K562 (cell line): ENCODE measurements at regions not wholly inside any gene's neighbourhood (a gene's known extent, or its start where the extent isn't known, plus 50 kb on each side); places are given as distances from the start of the nearest gene placed in this dataset.

Experiments used
- ATAC-seq: fragments of 200-7000 bp; cut with Tn5 transposase; 3 replicates; pipeline ENCODE4 v1.9.1; 2020; ENCODE audit warnings: moderate library complexity
- BruUV-seq: library from RNA; stranded (reverse); fragments of 400-500 nt; replicated peaks from 2 replicates; lab custom pipeline; 2021; lab: Mats Ljungman, UMichigan
- CTCF ChIA-PET: fragments of 300-600 bp; formaldehyde crosslinking; extraction: SDS; loops from one replicate; lab custom pipeline; 2021; ENCODE audit warnings: low intra/inter-chr PET ratio; lab: Yijun Ruan, JAX
- POLR2A ChIA-PET: fragments of 300-600, 350-650 bp; sonication (Branson Sonifier 250); formaldehyde crosslinking; extraction: SDS; loops from one replicate; lab custom pipeline; 2021; ENCODE audit warnings: antibody characterized with exemption, inconsistent platforms; lab: Yijun Ruan, JAX
- DNase-seq, 4 experiments: peaks; one replicate each; pipeline versions ENCODE4 v3.0.0 to v3.0.0-alpha.2; 2011 to 2018; ENCODE audit warnings: low spot score in 3 of 4, mixed read lengths in 3 of 4; ENCODE audit errors: extremely low read depth in 1 of 4
- FAIRE-seq: peaks from 2 replicates; lab custom pipeline; 2011; peaks lifted over from hg19 to GRCh38; lab: Jason Lieb, UNC
- H2AFZ ChIP-seq: 2 replicates; pipeline ENCODE4 v1.6.0; 2011; ENCODE audit warnings: low read depth, low read length, control low read depth, inconsistent platforms
- H3K27ac ChIP-seq: fragments of 200-600 bp; 3 replicates; pipeline ENCODE4 v1.8.0; 2011; ENCODE audit warnings: low read depth, mild to moderate bottlenecking, control low read depth, inconsistent platforms, low read length, moderate library complexity, mixed read lengths; ENCODE audit errors: extremely low read depth
- H3K27me3 ChIP-seq, 2 experiments: fragments of 300-600 bp in 1 of 2; 2 replicates in 1 of 2; 3 replicates in 1 of 2; pipeline versions ENCODE4 v1.6.0 to v1.8.0; 2011; ENCODE audit warnings: inconsistent platforms in 2 of 2, low read length in 2 of 2, mild to moderate bottlenecking in 1 of 2, mixed read lengths in 1 of 2, moderate library complexity in 1 of 2; ENCODE audit not compliant: control insufficient read depth in 2 of 2, insufficient read depth in 2 of 2
- H3K36me3 ChIP-seq: fragments of 300-600 bp; 3 replicates; pipeline ENCODE4 v1.8.0; 2011; ENCODE audit warnings: mild to moderate bottlenecking, low read length, inconsistent platforms; ENCODE audit not compliant: control insufficient read depth, insufficient read depth
- H3K4me1 ChIP-seq, 2 experiments: fragments of 200-600 bp in 1 of 2; replicated peaks in 1 of 2; 2 replicates in 1 of 2; 3 replicates in 1 of 2; pipeline versions ENCODE4 v1.5.1 to v1.8.0; 2011; ENCODE audit warnings: inconsistent platforms in 2 of 2, low read length in 2 of 2, mild to moderate bottlenecking in 1 of 2, mixed read lengths in 1 of 2, moderate library complexity in 1 of 2; ENCODE audit not compliant: control insufficient read depth in 2 of 2, insufficient read depth in 2 of 2
- H3K4me2 ChIP-seq: 2 replicates; pipeline ENCODE4 v1.6.1; 2011; ENCODE audit warnings: low read length, control low read depth, inconsistent platforms, mixed read lengths; ENCODE audit not compliant: insufficient read depth
- H3K4me3 ChIP-seq: fragments of 200-600 bp; sonication (generic), shearing (Covaris generic); 2 replicates; pipeline ENCODE4 v1.5.1; 2016; ENCODE audit warnings: control low read depth, inconsistent platforms
- H3K79me2 ChIP-seq: fragments of 200-600 bp; 3 replicates; pipeline ENCODE4 v1.8.0; 2011; ENCODE audit warnings: low read length, inconsistent platforms; ENCODE audit not compliant: control insufficient read depth, insufficient read depth
- H3K9ac ChIP-seq, 2 experiments: 2 replicates each; pipeline versions ENCODE4 v1.6.0 to v1.6.1; 2011; ENCODE audit warnings: low read depth in 2 of 2, low read length in 2 of 2, control low read depth in 1 of 2, inconsistent platforms in 1 of 2, mild to moderate bottlenecking in 1 of 2, mixed read lengths in 1 of 2; ENCODE audit not compliant: insufficient read depth in 1 of 2
- H3K9me1 ChIP-seq: one replicate; pipeline ENCODE4 v1.6.0; 2011; ENCODE audit warnings: inconsistent platforms, mild to moderate bottlenecking, low read length, moderate library complexity; ENCODE audit not compliant: control insufficient read depth, insufficient read depth
- H3K9me3 ChIP-seq: replicated peaks from 2 replicates; pipeline ENCODE4 v1.5.1; 2011; ENCODE audit warnings: low read depth, low read length, inconsistent platforms; ENCODE audit not compliant: control insufficient read depth, insufficient read depth
- H4K20me1 ChIP-seq: replicated peaks from 2 replicates; pipeline ENCODE4 v1.6.1; 2011; ENCODE audit warnings: low read length, inconsistent platforms, mixed read lengths; ENCODE audit not compliant: control insufficient read depth, insufficient read depth
- CREBBP ChIP-seq: IDR thresholded peaks from one replicate; pipeline ENCODE4 v1.6.1; 2012; ENCODE audit warnings: low read depth, mild to moderate bottlenecking, control low read depth, inconsistent platforms, low read length
- ESRRA ChIP-seq: fragments of 450-650 bp; IDR thresholded peaks from 2 replicates; pipeline ENCODE4 v1.6.1; 2014; ENCODE audit warnings: low read depth, mild to moderate bottlenecking, moderate library complexity, borderline replicate concordance
- HIVEP1 ChIP-seq: fragments of 250-450 bp; sonication (Bioruptor Pico); IDR thresholded peaks from 2 replicates; pipeline ENCODE4 v1.4.0; 2020; ENCODE audit warnings: mild to moderate bottlenecking
- HOMEZ ChIP-seq: fragments of 250-450 bp; sonication (Bioruptor Pico); IDR thresholded peaks from 2 replicates; pipeline ENCODE4 v1.4.0; 2020; ENCODE audit warnings: mild to moderate bottlenecking, moderate library complexity
- NR0B1 ChIP-seq: fragments of 450-650 bp; IDR thresholded peaks from one replicate; pipeline ENCODE4 v1.6.1; 2018; ENCODE audit warnings: mild to moderate bottlenecking, moderate library complexity; ENCODE audit not compliant: partially characterized antibody
- THAP12 ChIP-seq: fragments of 250-450 bp; sonication (Bioruptor Pico); IDR thresholded peaks from 2 replicates; pipeline ENCODE4 v1.9.0; 2021; ENCODE audit warnings: mild to moderate bottlenecking, inconsistent platforms
- XRCC3 ChIP-seq: fragments of 450-650 bp; IDR thresholded peaks from 2 replicates; pipeline ENCODE4 v1.6.1; 2017; ENCODE audit warnings: mild to moderate bottlenecking, moderate library complexity
- ZNF146 ChIP-seq: IDR thresholded peaks from one replicate; pipeline ENCODE4 v1.6.1; 2018; ENCODE audit warnings: missing compliant biosample characterization; ENCODE audit not compliant: unreplicated experiment
- ZNF507 ChIP-seq: conservative IDR thresholded peaks from 2 replicates; pipeline ENCODE4 v1.6.1; 2017; ENCODE audit warnings: missing genetic modification characterization, missing compliant biosample characterization
- in situ Hi-C: fragments of 300-500 bp; cut with MboI; formaldehyde crosslinking; loops from 4 replicates; pipeline ENCODE4 v1.15.0; 2018; ENCODE audit warnings: inconsistent platforms, mixed read lengths
- intact Hi-C: fragments of 100-400 bp; cut with micrococcal nuclease; formaldehyde crosslinking; loops from 2 replicates; pipeline ENCODE4 v1.14.2; 2022
- TF ChIP-seq, protein P1 (sequence below), 2 experiments: fragments of 450-650 bp in 1 of 2; sonication (generic) in 1 of 2; formaldehyde crosslinking in 1 of 2; IDR thresholded peaks in 1 of 2; conservative IDR thresholded peaks in 1 of 2; 2 replicates each; pipeline versions ENCODE4 v1.6.1 to v1.8.1; 2016 to 2023; ENCODE audit warnings: mild to moderate bottlenecking in 2 of 2, moderate library complexity in 2 of 2, inconsistent platforms in 1 of 2, missing genetic modification reagents in 1 of 2
- TF ChIP-seq, protein P2 (sequence below): sonication (generic); formaldehyde crosslinking; IDR thresholded peaks from 2 replicates; pipeline ENCODE4 v1.9.0; 2022; ENCODE audit warnings: mild to moderate bottlenecking, missing genetic modification reagents
- TF ChIP-seq, protein P3 (sequence below): fragments of 450-650 bp; formaldehyde crosslinking; conservative IDR thresholded peaks from 2 replicates; pipeline ENCODE4 v1.4.0; 2022; ENCODE audit warnings: mild to moderate bottlenecking, missing genetic modification characterization

DNA sequence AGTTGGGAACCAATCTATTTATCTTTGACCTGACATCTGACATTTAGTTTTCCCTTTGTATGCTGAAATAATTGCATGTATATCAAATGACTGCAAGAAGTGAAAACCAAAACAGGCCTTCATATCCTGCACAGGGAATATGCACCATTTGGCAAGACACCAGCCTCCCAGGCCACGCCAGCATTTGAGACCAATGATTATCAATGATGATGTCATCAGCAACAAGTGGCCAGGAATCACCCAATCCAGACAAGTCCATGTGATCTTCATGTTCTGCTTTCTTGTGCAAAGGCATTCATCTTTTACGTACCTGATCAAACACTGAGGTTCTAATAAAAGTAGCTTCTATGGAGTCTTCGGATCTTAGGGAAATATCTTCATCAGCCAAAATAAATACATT lies 107.4 kb upstream of the TENT5A start (continued):
- TF ChIP-seq, protein P1, sequence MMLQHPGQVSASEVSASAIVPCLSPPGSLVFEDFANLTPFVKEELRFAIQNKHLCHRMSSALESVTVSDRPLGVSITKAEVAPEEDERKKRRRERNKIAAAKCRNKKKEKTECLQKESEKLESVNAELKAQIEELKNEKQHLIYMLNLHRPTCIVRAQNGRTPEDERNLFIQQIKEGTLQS (IDR thresholded peaks at IDR 0.05), result peak; percentile 68
- TF ChIP-seq, protein P1 (CRISPR knock-in tag; conservative IDR thresholded peaks at IDR 0.05), result no peak
- no peak for TF ChIP-seq XRCC3
- TF ChIP-seq, protein P2, sequence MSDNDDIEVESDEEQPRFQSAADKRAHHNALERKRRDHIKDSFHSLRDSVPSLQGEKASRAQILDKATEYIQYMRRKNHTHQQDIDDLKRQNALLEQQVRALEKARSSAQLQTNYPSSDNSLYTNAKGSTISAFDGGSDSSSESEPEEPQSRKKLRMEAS (CRISPR knock-in tag), result no peak
- no peak for TF ChIP-seq ZNF146 (CRISPR knock-in tag)
- TF ChIP-seq ZNF507 (tag), result no peak

- Histone ChIP-seq H3K4me1 (no peaks in the 10 kb centered on the region), H3K9ac (no peak overlapping the region), H3K4me3 (no peak overlapping the region), H3K9me3 (no peaks in the 10 kb centered on the region), H3K4me2 (no peak overlapping the region), H3K27me3 (no peaks in the 10 kb centered on the region), H3K9me1 (no peaks in the 10 kb centered on the region), H4K20me1 (no peaks in the 10 kb centered on the region), H3K27ac (no peak overlapping the region), H3K79me2 (no peaks in the 10 kb centered on the region), H2AFZ (no peak overlapping the region), H3K36me3 (no peaks in the 10 kb centered on the region)
- intact Hi-C loops (no loop called here), in situ Hi-C loops (no loop called here)
- ChIA-PET POLR2A (no interaction called here), CTCF (no interaction called here)
- no TSS peak for BruUV-seq
- DNase-seq (no peak), ATAC-seq (no peak), FAIRE-seq (no peak)
- TF ChIP-seq ESRRA (no peak), CREBBP (no peak), HOMEZ (no peak), NR0B1 (no peak), THAP12 (CRISPR knock-in tag) (no peak), HIVEP1 (CRISPR knock-in tag) (no peak)
- TF ChIP-seq, protein P3, sequence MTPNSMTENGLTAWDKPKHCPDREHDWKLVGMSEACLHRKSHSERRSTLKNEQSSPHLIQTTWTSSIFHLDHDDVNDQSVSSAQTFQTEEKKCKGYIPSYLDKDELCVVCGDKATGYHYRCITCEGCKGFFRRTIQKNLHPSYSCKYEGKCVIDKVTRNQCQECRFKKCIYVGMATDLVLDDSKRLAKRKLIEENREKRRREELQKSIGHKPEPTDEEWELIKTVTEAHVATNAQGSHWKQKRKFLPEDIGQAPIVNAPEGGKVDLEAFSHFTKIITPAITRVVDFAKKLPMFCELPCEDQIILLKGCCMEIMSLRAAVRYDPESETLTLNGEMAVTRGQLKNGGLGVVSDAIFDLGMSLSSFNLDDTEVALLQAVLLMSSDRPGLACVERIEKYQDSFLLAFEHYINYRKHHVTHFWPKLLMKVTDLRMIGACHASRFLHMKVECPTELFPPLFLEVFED, result no peak
Measured at GRCh38 chr6:81857812-81858211, 105.3 kb upstream of the TENT5A start.
